Thoracic aorta (tissue), 2 donors: ENCODE measurements at regions not wholly inside any gene's neighbourhood (a gene's known extent, or its start where the extent isn't known, plus 50 kb on each side); places are given as distances from the start of the nearest gene placed in this dataset.

Source experiments
- ATAC-seq: fragments of 150-250 bp; one replicate; pipeline ENCODE4 v1.8.0; 2017; ENCODE audit warnings: low read depth; ENCODE audit not compliant: insufficient number of reproducible peaks, low FRiP score
- DNase-seq: peaks from one replicate; pipeline ENCODE4 v3.0.0-alpha.2; 2020; ENCODE audit warnings: low spot score
- H3K27ac ChIP-seq, 2 donors: fragments of 200-600 bp; sonication (generic); 1 replicate in 1 of 2; 2 replicates in 1 of 2; pipeline ENCODE4 v1.5.1; 2016; ENCODE audit warnings: mild to moderate bottlenecking in 2 of 2, moderate library complexity in 2 of 2
- H3K27me3 ChIP-seq: fragments of 200-600 bp; sonication (generic); replicated peaks from 2 replicates; pipeline ENCODE4 v1.6.0; 2016; ENCODE audit warnings: mild to moderate bottlenecking; ENCODE audit not compliant: insufficient read depth
- H3K36me3 ChIP-seq: fragments of 200-600 bp; sonication (generic); one replicate; pipeline ENCODE4 v1.5.1; 2016
- H3K4me1 ChIP-seq, 2 donors: fragments of 200-600 bp; sonication (generic); 1 replicate in 1 of 2; 2 replicates in 1 of 2; pipeline versions ENCODE4 v1.5.1 to v1.6.0; 2016; ENCODE audit warnings: low read depth in 2 of 2, mild to moderate bottlenecking in 1 of 2; ENCODE audit not compliant: control insufficient read depth in 1 of 2
- H3K4me3 ChIP-seq: fragments of 200-600 bp; sonication (generic); 2 replicates; pipeline ENCODE4 v1.5.1; 2016; ENCODE audit warnings: mild to moderate bottlenecking
- H3K9me3 ChIP-seq: fragments of 200-600 bp; sonication (generic); 2 replicates; pipeline ENCODE4 v1.5.1; 2016
- CTCF ChIP-seq: fragments of 200-600 bp; sonication (generic); IDR thresholded peaks from one replicate; pipeline ENCODE4 v1.5.1; 2019; ENCODE audit warnings: antibody characterized with exemption

GRCh38 chr4:147020456-147020855 is 74.8 kb upstream of the TTC29 start:
- Histone ChIP-seq H3K36me3 (no peaks in the 10 kb centered on the region), H3K27ac (no peak overlapping the region), H3K9me3 (no peaks in the 10 kb centered on the region), H3K4me3 (no peak overlapping the region), H3K27me3 (no peaks in the 10 kb centered on the region), H3K4me1 (peaks cover 0 to 5% of the 10 kb centered on the region in 2 donors)
- no peak for ATAC-seq
- TF ChIP-seq CTCF: no peak
- no peak for DNase-seq

- no peaks in the 10 kb centered on the region for H3K27me3 ChIP-seq
- no peak for TF ChIP-seq CTCF
- ATAC-seq (no peak), DNase-seq (no peak)
- no peaks in the 10 kb centered on the region for H3K4me1 ChIP-seq
- no peak overlapping the region for H3K4me3 ChIP-seq
- H3K36me3 ChIP-seq: no peaks in the 10 kb centered on the region
- no peak overlapping the region for H3K27ac ChIP-seq
- no peaks in the 10 kb centered on the region for H3K9me3 ChIP-seq
These were observed 79.4 kb upstream of the TTC29 start for GRCh38 chr4:147025042-147025441.

GRCh38 chr4:147029296-147029695 is 83.6 kb upstream of the TTC29 start:
- TF ChIP-seq CTCF: no peak
- ATAC-seq: no peak

GRCh38 chr4:147034372-147034771 is 88.7 kb upstream of the TTC29 start:
- no peak for TF ChIP-seq CTCF

More at GRCh38 chr4:147029296-147029695, 83.6 kb upstream of the TTC29 start:
- DNase-seq: no peak
- Histone ChIP-seq H3K27me3 (no peaks in the 10 kb centered on the region), H3K9me3 (no peaks in the 10 kb centered on the region), H3K4me1 (no peaks in the 10 kb centered on the region), H3K36me3 (no peaks in the 10 kb centered on the region), H3K27ac (no peak overlapping the region), H3K4me3 (no peak overlapping the region)

GRCh38 chr4:147037069-147037468 is 91.4 kb upstream of the TTC29 start:
- no peaks in the 10 kb centered on the region for H3K27me3 ChIP-seq
- H3K4me3 ChIP-seq: no peak overlapping the region
- peaks cover 0 to 5% of the 10 kb centered on the region in 2 donors for H3K4me1 ChIP-seq
- no peaks in the 10 kb centered on the region for H3K9me3 ChIP-seq
- H3K36me3 ChIP-seq: no peaks in the 10 kb centered on the region
- H3K27ac ChIP-seq: no peak overlapping the region
- no peak for ATAC-seq
- TF ChIP-seq CTCF: no peak
- DNase-seq: no peak

More at GRCh38 chr4:147034372-147034771, 88.7 kb upstream of the TTC29 start:
- no peak overlapping the region for H3K27ac ChIP-seq
- H3K4me1 ChIP-seq: peaks cover 0 to 5% of the 10 kb centered on the region in 2 donors
- no peaks in the 10 kb centered on the region for H3K9me3 ChIP-seq
- ATAC-seq: no peak
- H3K4me3 ChIP-seq: no peak overlapping the region
- H3K27me3 ChIP-seq: no peaks in the 10 kb centered on the region
- DNase-seq: no peak
- no peaks in the 10 kb centered on the region for H3K36me3 ChIP-seq
